ENCODE measurements at regions not wholly inside any gene's neighbourhood (a gene's known extent, or its start where the extent isn't known, plus 50 kb on each side); places are given as distances from the start of the nearest gene placed in this dataset.
"Not testable (repeated sequence)": the region's sequence is repeated elsewhere in the genome, so short reads cannot be mapped to it uniquely, and the experiment has no call there.

DNA sequence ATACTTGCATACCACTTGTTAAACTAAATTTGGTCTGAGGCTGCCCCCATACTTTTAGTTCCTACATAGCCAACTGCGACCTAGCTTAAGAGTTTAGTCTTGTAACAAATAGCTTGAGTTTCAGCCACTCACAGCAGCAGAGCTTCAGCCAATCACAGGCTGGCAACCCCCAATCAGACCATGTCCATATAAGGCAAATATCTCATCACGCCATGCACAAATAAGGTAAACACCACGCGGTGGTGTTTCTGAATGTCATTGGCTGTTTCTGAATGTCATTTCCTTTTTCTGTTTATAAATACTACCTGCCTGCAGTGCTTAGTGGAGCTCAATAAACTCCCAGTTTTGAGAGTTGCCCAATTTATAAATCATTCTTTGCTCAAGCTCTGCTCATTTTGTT lies 143.1 kb upstream of the MAD2L1 start:
- TF ChIP-seq, protein P1, sequence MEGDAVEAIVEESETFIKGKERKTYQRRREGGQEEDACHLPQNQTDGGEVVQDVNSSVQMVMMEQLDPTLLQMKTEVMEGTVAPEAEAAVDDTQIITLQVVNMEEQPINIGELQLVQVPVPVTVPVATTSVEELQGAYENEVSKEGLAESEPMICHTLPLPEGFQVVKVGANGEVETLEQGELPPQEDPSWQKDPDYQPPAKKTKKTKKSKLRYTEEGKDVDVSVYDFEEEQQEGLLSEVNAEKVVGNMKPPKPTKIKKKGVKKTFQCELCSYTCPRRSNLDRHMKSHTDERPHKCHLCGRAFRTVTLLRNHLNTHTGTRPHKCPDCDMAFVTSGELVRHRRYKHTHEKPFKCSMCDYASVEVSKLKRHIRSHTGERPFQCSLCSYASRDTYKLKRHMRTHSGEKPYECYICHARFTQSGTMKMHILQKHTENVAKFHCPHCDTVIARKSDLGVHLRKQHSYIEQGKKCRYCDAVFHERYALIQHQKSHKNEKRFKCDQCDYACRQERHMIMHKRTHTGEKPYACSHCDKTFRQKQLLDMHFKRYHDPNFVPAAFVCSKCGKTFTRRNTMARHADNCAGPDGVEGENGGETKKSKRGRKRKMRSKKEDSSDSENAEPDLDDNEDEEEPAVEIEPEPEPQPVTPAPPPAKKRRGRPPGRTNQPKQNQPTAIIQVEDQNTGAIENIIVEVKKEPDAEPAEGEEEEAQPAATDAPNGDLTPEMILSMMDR (IDR thresholded peaks at IDR 0.05; ENCODE audit: low read depth, low read length): no peak
- TF ChIP-seq MYC (IDR thresholded peaks at IDR 0.05; ENCODE audit: low read depth, low read length) (no peak), POLR2A (IDR thresholded peaks at IDR 0.05; ENCODE audit: extremely low read depth, insufficient read length) (no peak)
- TF ChIP-seq, protein P2, sequence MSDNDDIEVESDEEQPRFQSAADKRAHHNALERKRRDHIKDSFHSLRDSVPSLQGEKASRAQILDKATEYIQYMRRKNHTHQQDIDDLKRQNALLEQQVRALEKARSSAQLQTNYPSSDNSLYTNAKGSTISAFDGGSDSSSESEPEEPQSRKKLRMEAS (IDR thresholded peaks at IDR 0.05; ENCODE audit: low read depth, low read length): no peak
- no peak overlapping the region for H3K4me3 ChIP-seq (ENCODE audit: low read depth, low read length)
- DNase-seq (ENCODE audit: low read depth): peak; percentile 2

DNA sequence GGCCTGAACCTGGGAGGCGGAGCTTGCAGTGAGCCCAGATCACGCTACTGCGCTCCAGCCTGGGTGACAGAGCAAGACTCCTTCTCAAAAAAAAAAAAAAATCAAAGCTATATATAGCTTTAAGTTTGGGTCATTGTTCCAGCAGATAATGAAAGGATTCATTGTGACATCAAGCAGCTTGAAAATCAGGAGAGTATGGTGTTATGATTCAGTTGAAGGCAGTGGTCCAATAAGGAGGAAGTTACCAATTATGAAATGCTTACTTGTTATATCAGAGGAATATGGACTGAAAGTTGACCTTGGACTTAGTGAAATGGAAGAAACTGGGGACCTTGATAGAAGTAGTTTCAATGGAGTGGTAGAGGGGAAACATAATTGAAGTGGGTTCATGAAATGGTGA lies 140.4 kb upstream of the MAD2L1 start:
- H3K4me3 ChIP-seq (ENCODE audit: low read depth, low read length): no peak overlapping the region
- DNase-seq (ENCODE audit: low read depth): no peak
- TF ChIP-seq, protein P1 (IDR thresholded peaks at IDR 0.05; ENCODE audit: low read depth, low read length): no peak
- TF ChIP-seq POLR2A (IDR thresholded peaks at IDR 0.05; ENCODE audit: extremely low read depth, insufficient read length) (no peak), MYC (IDR thresholded peaks at IDR 0.05; ENCODE audit: low read depth, low read length) (no peak)
- TF ChIP-seq, protein P2 (IDR thresholded peaks at IDR 0.05; ENCODE audit: low read depth, low read length): no peak

DNA sequence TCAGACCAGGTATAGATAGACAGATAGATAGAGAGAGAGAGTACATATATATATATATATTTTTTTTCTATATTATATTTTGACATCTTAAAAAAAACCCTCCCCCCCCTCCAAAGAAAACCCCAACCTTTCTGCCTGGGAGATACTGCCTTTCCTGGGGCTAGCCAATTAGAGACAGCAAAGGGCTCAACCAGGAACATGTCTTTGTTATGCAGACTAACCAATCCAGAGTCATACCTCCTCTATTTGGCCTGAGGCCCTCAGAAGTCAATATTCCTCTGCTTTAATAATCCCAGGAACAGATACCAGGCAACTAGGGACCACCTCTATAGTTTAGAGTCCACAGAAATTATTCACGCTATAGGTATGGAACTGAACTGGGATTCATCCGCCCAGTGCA lies 135.6 kb upstream of the MAD2L1 start:
- no peak overlapping the region for H3K4me3 ChIP-seq (ENCODE audit: low read depth, low read length)
- DNase-seq (ENCODE audit: low read depth): no peak
- TF ChIP-seq POLR2A (IDR thresholded peaks at IDR 0.05; ENCODE audit: extremely low read depth, insufficient read length) (no peak), MYC (IDR thresholded peaks at IDR 0.05; ENCODE audit: low read depth, low read length) (no peak)
- TF ChIP-seq, protein P2 (IDR thresholded peaks at IDR 0.05; ENCODE audit: low read depth, low read length): no peak
- TF ChIP-seq, protein P1 (IDR thresholded peaks at IDR 0.05; ENCODE audit: low read depth, low read length): no peak

DNA sequence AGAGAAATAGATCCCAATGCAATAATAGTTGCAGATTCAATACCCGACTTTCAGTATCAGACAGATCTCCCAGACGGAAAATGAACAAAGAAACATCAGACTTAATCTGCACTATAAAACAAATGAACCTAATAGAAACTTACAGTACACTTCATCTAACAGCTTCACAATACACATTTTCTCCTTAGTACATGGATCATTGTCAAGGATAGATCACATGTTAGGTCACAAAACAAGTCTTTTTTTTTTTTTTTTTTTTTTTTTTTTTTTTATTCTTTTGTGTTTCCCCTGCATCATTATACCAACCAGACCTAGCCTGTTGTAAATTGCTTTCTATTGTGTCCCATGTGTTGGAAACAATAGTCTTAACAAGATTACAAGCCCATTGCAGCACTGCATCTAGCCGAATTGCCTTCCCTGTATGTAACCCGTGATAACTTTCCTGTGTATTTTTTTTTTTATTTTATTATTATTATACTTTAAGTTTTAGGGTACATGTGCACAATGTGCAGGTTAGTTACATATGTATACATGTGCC lies 134.0 kb upstream of the MAD2L1 start:
- DNase-seq (ENCODE audit: low read depth); H3K4me3 ChIP-seq (ENCODE audit: low read depth, low read length): not testable (repeated sequence)

DNA sequence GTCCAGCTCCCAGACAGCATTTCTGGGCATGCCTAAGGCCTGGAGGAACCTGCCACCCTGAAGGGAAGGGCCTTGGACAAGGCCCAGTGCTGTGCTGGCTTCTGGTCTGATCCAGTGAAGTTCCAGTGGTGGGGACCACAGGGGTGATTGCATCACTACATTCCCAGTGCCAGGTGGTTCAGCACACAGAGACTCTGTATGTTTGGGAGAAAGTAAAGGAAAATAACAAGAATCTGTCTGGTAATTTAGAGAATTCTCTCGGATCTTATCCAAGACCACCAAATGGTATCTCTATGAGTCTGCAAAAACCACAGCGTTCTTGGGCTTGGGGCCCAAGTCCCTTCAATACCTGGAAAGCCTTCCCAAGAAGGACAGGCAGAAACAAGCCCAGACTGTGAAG lies 131.8 kb upstream of the MAD2L1 start:
- DNase-seq (ENCODE audit: low read depth): no peak
- TF ChIP-seq POLR2A (IDR thresholded peaks at IDR 0.05; ENCODE audit: extremely low read depth, insufficient read length): no peak
- no peak for TF ChIP-seq MYC (IDR thresholded peaks at IDR 0.05; ENCODE audit: low read depth, low read length)
- TF ChIP-seq, protein P1 (IDR thresholded peaks at IDR 0.05; ENCODE audit: low read depth, low read length): no peak
- TF ChIP-seq, protein P2 (IDR thresholded peaks at IDR 0.05; ENCODE audit: low read depth, low read length): no peak
- H3K4me3 ChIP-seq (ENCODE audit: low read depth, low read length): no peak overlapping the region

DNA sequence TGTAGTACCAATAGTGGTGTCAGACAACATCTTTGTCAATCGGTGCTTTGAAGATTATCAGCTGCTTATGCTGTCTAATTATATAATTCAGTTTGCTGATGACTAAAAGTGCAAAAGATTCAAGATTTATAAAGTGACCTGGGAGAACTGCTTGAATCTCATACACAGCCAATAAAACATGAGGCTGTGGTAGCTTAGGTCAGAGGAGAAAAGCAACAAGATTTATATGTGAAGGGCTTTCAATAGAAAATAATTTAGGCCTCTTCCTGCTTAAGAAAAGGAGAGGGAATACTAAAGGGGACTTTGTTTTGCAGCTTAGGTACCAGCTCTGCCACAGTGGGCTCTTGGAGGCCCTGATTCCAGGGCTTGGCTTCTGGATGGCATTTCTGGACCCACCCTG lies 111.0 kb upstream of the MAD2L1 start:
- DNase-seq (ENCODE audit: low read depth): no peak
- TF ChIP-seq MYC (IDR thresholded peaks at IDR 0.05; ENCODE audit: low read depth, low read length): no peak
- TF ChIP-seq POLR2A (IDR thresholded peaks at IDR 0.05; ENCODE audit: extremely low read depth, insufficient read length): no peak
- H3K4me3 ChIP-seq (ENCODE audit: low read depth, low read length): no peak overlapping the region

DNA sequence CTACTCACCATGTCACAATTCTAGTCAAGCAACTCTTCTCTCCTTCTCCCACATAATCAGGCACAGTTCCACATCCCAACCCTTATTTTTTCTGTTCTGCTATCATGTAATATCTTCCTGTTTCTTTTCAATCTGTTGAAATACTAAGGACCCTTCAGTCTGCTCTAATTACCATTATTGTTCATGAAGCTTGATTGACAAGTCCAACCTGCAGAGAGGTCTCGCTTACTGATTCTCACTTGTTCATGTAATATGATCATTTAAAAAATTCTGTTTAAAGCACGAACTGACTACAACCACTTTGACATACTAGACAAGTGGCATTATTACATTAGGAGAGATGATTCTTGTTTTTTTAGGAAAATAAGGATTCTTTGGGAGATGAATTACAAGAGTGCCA lies 108.6 kb upstream of the MAD2L1 start:
- H3K4me3 ChIP-seq (ENCODE audit: low read depth, low read length): no peak overlapping the region
- TF ChIP-seq, protein P1 (IDR thresholded peaks at IDR 0.05; ENCODE audit: low read depth, low read length): no peak
- TF ChIP-seq POLR2A (IDR thresholded peaks at IDR 0.05; ENCODE audit: extremely low read depth, insufficient read length): no peak
- TF ChIP-seq, protein P2 (IDR thresholded peaks at IDR 0.05; ENCODE audit: low read depth, low read length): no peak
- TF ChIP-seq MYC (IDR thresholded peaks at IDR 0.05; ENCODE audit: low read depth, low read length): no peak
- DNase-seq (ENCODE audit: low read depth): no peak
